ENCODE measurements at regions not wholly inside any gene's neighbourhood (a gene's known extent, or its start where the extent isn't known, plus 50 kb on each side); places are given as distances from the start of the nearest gene placed in this dataset.

GRCh38 chr3:74883222-74883621, 268.8 kb upstream of the CNTN3 start:
- no peaks in the 10 kb centered on the region for H3K36me3 ChIP-seq (replicated peaks; ENCODE audit: insufficient read depth, low read length)
- no peaks in the 10 kb centered on the region for H4K20me1 ChIP-seq (ENCODE audit: insufficient read depth, low read length)
- no peak overlapping the region for H3K4me2 ChIP-seq (ENCODE audit: low read depth, low read length)
- TF ChIP-seq EZH2phosphoT487 (IDR thresholded peaks at IDR 0.05; ENCODE audit: low read length) (no peak), EZH2 (optimal IDR thresholded peaks at IDR 0.05; ENCODE audit: low read depth, low read length) (no peak), CTCF (IDR thresholded peaks at IDR 0.05; ENCODE audit: low read length) (no peak)
- H3K27ac ChIP-seq (ENCODE audit: low read length) = no peak overlapping the region
- H3F3A ChIP-seq (ENCODE audit: insufficient read depth, low read length) = no peaks in the 10 kb centered on the region
- DNase-seq = no peak
- no peaks in the 10 kb centered on the region for H3K9me2 ChIP-seq (replicated peaks; ENCODE audit: insufficient read depth, low read length)
- no peaks in the 10 kb centered on the region for H3K9me3 ChIP-seq (replicated peaks; ENCODE audit: insufficient read depth, low read length)
- no peak overlapping the region for H3K4me3 ChIP-seq (ENCODE audit: low read length)
- no peak overlapping the region for H2AFZ ChIP-seq (ENCODE audit: low read length)
- no peaks in the 10 kb centered on the region for H3K4me1 ChIP-seq (ENCODE audit: low read length)
- H3K27me3 ChIP-seq (replicated peaks; ENCODE audit: insufficient read depth, low read length) = no peaks in the 10 kb centered on the region
- no peaks in the 10 kb centered on the region for H3K79me2 ChIP-seq (ENCODE audit: low read length)
- no peak overlapping the region for H3K9ac ChIP-seq (ENCODE audit: low read length)

GRCh38 chr3:74880237-74880636, 265.8 kb upstream of the CNTN3 start:
- no peaks in the 10 kb centered on the region for H3K36me3 ChIP-seq (replicated peaks; ENCODE audit: insufficient read depth, low read length)
- no peaks in the 10 kb centered on the region for H3K9me3 ChIP-seq (replicated peaks; ENCODE audit: insufficient read depth, low read length)
- no peaks in the 10 kb centered on the region for H3K79me2 ChIP-seq (ENCODE audit: low read length)
- H3K9ac ChIP-seq (ENCODE audit: low read length) = no peak overlapping the region
- no peaks in the 10 kb centered on the region for H3K27me3 ChIP-seq (replicated peaks; ENCODE audit: insufficient read depth, low read length)
- no peak overlapping the region for H3K4me3 ChIP-seq (ENCODE audit: low read length)
- H3F3A ChIP-seq (ENCODE audit: insufficient read depth, low read length) = no peaks in the 10 kb centered on the region
- no peak for DNase-seq
- no peak overlapping the region for H3K27ac ChIP-seq (ENCODE audit: low read length)
- no peak for TF ChIP-seq EZH2phosphoT487 (IDR thresholded peaks at IDR 0.05; ENCODE audit: low read length)
- no peaks in the 10 kb centered on the region for H4K20me1 ChIP-seq (ENCODE audit: insufficient read depth, low read length)
- no peaks in the 10 kb centered on the region for H3K9me2 ChIP-seq (replicated peaks; ENCODE audit: insufficient read depth, low read length)
- H2AFZ ChIP-seq (ENCODE audit: low read length) = no peak overlapping the region
- H3K4me2 ChIP-seq (ENCODE audit: low read depth, low read length) = no peak overlapping the region
- no peaks in the 10 kb centered on the region for H3K4me1 ChIP-seq (ENCODE audit: low read length)

GRCh38 chr3:74866357-74867030, 252.0 kb upstream of the CNTN3 start:
- no peaks in the 10 kb centered on the region for H3K9me3 ChIP-seq (replicated peaks; ENCODE audit: insufficient read depth, low read length)
- TF ChIP-seq EZH2 (optimal IDR thresholded peaks at IDR 0.05; ENCODE audit: low read depth, low read length) (no peak), EZH2phosphoT487 (IDR thresholded peaks at IDR 0.05; ENCODE audit: low read length) (no peak), CTCF (IDR thresholded peaks at IDR 0.05; ENCODE audit: low read length) (no peak)
- H3K27me3 ChIP-seq (replicated peaks; ENCODE audit: insufficient read depth, low read length) = no peaks in the 10 kb centered on the region
- no peaks in the 10 kb centered on the region for H3K4me1 ChIP-seq (ENCODE audit: low read length)
- no peak overlapping the region for H3K9ac ChIP-seq (ENCODE audit: low read length)
- DNase-seq = no peak
- H3K36me3 ChIP-seq (replicated peaks; ENCODE audit: insufficient read depth, low read length) = no peaks in the 10 kb centered on the region
- no peaks in the 10 kb centered on the region for H3K79me2 ChIP-seq (ENCODE audit: low read length)
- H3K4me3 ChIP-seq (ENCODE audit: low read length) = no peak overlapping the region
- no peaks in the 10 kb centered on the region for H3K9me2 ChIP-seq (replicated peaks; ENCODE audit: insufficient read depth, low read length)
- H3K27ac ChIP-seq (ENCODE audit: low read length) = no peak overlapping the region
- no peak overlapping the region for H3K4me2 ChIP-seq (ENCODE audit: low read depth, low read length)
- no peaks in the 10 kb centered on the region for H4K20me1 ChIP-seq (ENCODE audit: insufficient read depth, low read length)
- no peaks in the 10 kb centered on the region for H3F3A ChIP-seq (ENCODE audit: insufficient read depth, low read length)
- H2AFZ ChIP-seq (ENCODE audit: low read length) = no peak overlapping the region

GRCh38 chr3:74862476-74862875, 248.0 kb upstream of the CNTN3 start:
- no peaks in the 10 kb centered on the region for H3K27me3 ChIP-seq (replicated peaks; ENCODE audit: insufficient read depth, low read length)
- H3K4me2 ChIP-seq (ENCODE audit: low read depth, low read length) = no peak overlapping the region
- H3K27ac ChIP-seq (ENCODE audit: low read length) = no peak overlapping the region
- no peaks in the 10 kb centered on the region for H3K9me2 ChIP-seq (replicated peaks; ENCODE audit: insufficient read depth, low read length)
- H3K9ac ChIP-seq (ENCODE audit: low read length) = no peak overlapping the region
- no peaks in the 10 kb centered on the region for H3F3A ChIP-seq (ENCODE audit: insufficient read depth, low read length)
- no peaks in the 10 kb centered on the region for H3K36me3 ChIP-seq (replicated peaks; ENCODE audit: insufficient read depth, low read length)
- DNase-seq = no peak
- no peak for TF ChIP-seq EZH2phosphoT487 (IDR thresholded peaks at IDR 0.05; ENCODE audit: low read length)
- no peak for TF ChIP-seq CTCF (IDR thresholded peaks at IDR 0.05; ENCODE audit: low read length)
- no peaks in the 10 kb centered on the region for H3K9me3 ChIP-seq (replicated peaks; ENCODE audit: insufficient read depth, low read length)
- no peak overlapping the region for H2AFZ ChIP-seq (ENCODE audit: low read length)
- H4K20me1 ChIP-seq (ENCODE audit: insufficient read depth, low read length) = no peaks in the 10 kb centered on the region
- H3K4me1 ChIP-seq (ENCODE audit: low read length) = no peaks in the 10 kb centered on the region
- H3K4me3 ChIP-seq (ENCODE audit: low read length) = no peak overlapping the region
- H3K79me2 ChIP-seq (ENCODE audit: low read length) = no peaks in the 10 kb centered on the region

Measured in MM.1S (cell line).